GM12878 (cell line): ENCODE measurements at regions not wholly inside any gene's neighbourhood (a gene's known extent, or its start where the extent isn't known, plus 50 kb on each side); places are given as distances from the start of the nearest gene placed in this dataset.

Source experiments
- ATAC-seq: fragments of 200-7000 bp; cut with Tn5 transposase; 3 replicates; pipeline ENCODE4 v1.9.1; 2020; ENCODE audit warnings: mild to moderate bottlenecking, moderate library complexity
- BruUV-seq: library from RNA; stranded (reverse); fragments of 400-500 nt; replicated peaks from 2 replicates; lab custom pipeline; 2021; lab: Mats Ljungman, UMichigan
- CTCF ChIA-PET: fragments of 300-600 bp; sonication (Branson Sonifier 250); formaldehyde crosslinking; extraction: SDS; loops from one replicate; lab custom pipeline; 2021; ENCODE audit warnings: inconsistent platforms; lab: Yijun Ruan, JAX
- POLR2A ChIA-PET: fragments of 350-600 bp; formaldehyde crosslinking; extraction: SDS; loops from one replicate; lab custom pipeline; 2021; ENCODE audit warnings: inconsistent platforms; lab: Charles Lee
- RAD21 ChIA-PET: fragments of 300-600 bp; sonication (Branson Sonifier 250); formaldehyde crosslinking; loops from one replicate; lab custom pipeline; 2023; ENCODE audit warnings: antibody characterized with exemption; ENCODE audit not compliant: unreplicated experiment; lab: Charles Lee
- SMC1A ChIA-PET: fragments of 300-600 bp; sonication (Branson Sonifier 250); formaldehyde crosslinking; loops from one replicate; lab custom pipeline; 2023; ENCODE audit not compliant: unreplicated experiment, uncharacterized antibody; lab: Charles Lee
- DNase-seq: peaks from one replicate; pipeline ENCODE4 v3.0.0-alpha.2; 2011; ENCODE audit warnings: low read depth, low spot score
- FAIRE-seq: peaks from 3 replicates; lab custom pipeline; 2011; peaks lifted over from hg19 to GRCh38; lab: Jason Lieb, UNC
- H2AFZ ChIP-seq: 2 replicates; pipeline ENCODE4 v1.6.0; 2011; ENCODE audit warnings: low read depth, low read length, control low read depth; ENCODE audit not compliant: control insufficient read depth
- H3K27ac ChIP-seq: 2 replicates; pipeline ENCODE4 v1.5.1; 2011; ENCODE audit warnings: control low read depth; ENCODE audit not compliant: control insufficient read depth, insufficient read depth
- H3K27me3 ChIP-seq, 2 experiments: replicated peaks in 1 of 2; 2 replicates each; pipeline versions ENCODE4 v1.6.0 to v1.6.1; 2011; ENCODE audit warnings: low read length in 1 of 2; ENCODE audit not compliant: control insufficient read depth in 2 of 2, insufficient read depth in 2 of 2
- H3K36me3 ChIP-seq, 2 experiments: 2 replicates each; pipeline ENCODE4 v1.5.1; 2011; ENCODE audit warnings: low read length in 1 of 2; ENCODE audit not compliant: control insufficient read depth in 2 of 2, insufficient read depth in 2 of 2
- H3K4me1 ChIP-seq: 2 replicates; pipeline ENCODE4 v1.6.1; 2011; ENCODE audit warnings: mild to moderate bottlenecking, low read length, moderate library complexity, mixed read lengths; ENCODE audit not compliant: control insufficient read depth, insufficient read depth
- H3K4me2 ChIP-seq: 2 replicates; pipeline ENCODE4 v1.6.0; 2011; ENCODE audit warnings: control low read depth; ENCODE audit not compliant: control insufficient read depth, insufficient read depth
- H3K4me3 ChIP-seq: fragments of 200-600 bp; sonication (generic); 2 replicates; pipeline ENCODE4 v1.5.1; 2016
- H3K79me2 ChIP-seq: 2 replicates; pipeline ENCODE4 v1.6.0; 2011; ENCODE audit warnings: low read length; ENCODE audit not compliant: control insufficient read depth, insufficient read depth
- H3K9ac ChIP-seq: 2 replicates; pipeline ENCODE4 v1.8.0; 2011; ENCODE audit warnings: low read length, control low read depth, mixed read lengths; ENCODE audit not compliant: control insufficient read depth, insufficient read depth
- H3K9me3 ChIP-seq: replicated peaks from 3 replicates; pipeline ENCODE4 v1.5.1; 2011; ENCODE audit warnings: mild to moderate bottlenecking, low read length; ENCODE audit not compliant: control insufficient read depth, insufficient read depth
- H4K20me1 ChIP-seq: 2 replicates; pipeline ENCODE4 v1.6.0; 2011; ENCODE audit not compliant: control insufficient read depth, insufficient read depth
- POLR2AphosphoS5 ChIP-seq: IDR thresholded peaks from 2 replicates; pipeline ENCODE4 v1.6.1; 2011; ENCODE audit warnings: mild to moderate bottlenecking, low read length, inconsistent platforms
- SREBF2 ChIP-seq: IDR thresholded peaks from 2 replicates; pipeline ENCODE4 v1.6.1; 2012; ENCODE audit warnings: mild to moderate bottlenecking, low read length
- WGBS: methylation state at CpG from one replicate; pipeline ENCODE4 v1.1.6; 2016; ENCODE audit warnings: low lambda C conversion rate; ENCODE audit not compliant: insufficient replicate concordance, insufficient coverage; ENCODE audit errors: missing lambda C conversion rate; 5-methylcytosine and 5-hydroxymethylcytosine counted together
- in situ Hi-C: fragments of 300-500 bp; cut with MboI; formaldehyde crosslinking; loops from 9 replicates; pipeline ENCODE4 v1.14.3; 2018; ENCODE audit warnings: mixed read lengths
- intact Hi-C: fragments of 100-400 bp; cut with micrococcal nuclease; formaldehyde crosslinking; loops from one replicate; pipeline ENCODE4 v1.14.2; 2022; ENCODE audit not compliant: unreplicated experiment
- TF ChIP-seq, protein P1 (sequence below): IDR thresholded peaks from 2 replicates; pipeline ENCODE4 v1.6.1; 2012; ENCODE audit warnings: low read depth, low read length, improper control_type of control experiment
- TF ChIP-seq, protein P2 (sequence below): fragments of 450-650 bp; IDR thresholded peaks from 2 replicates; pipeline ENCODE4 v1.6.1; 2016; ENCODE audit warnings: mild to moderate bottlenecking, moderate library complexity, borderline replicate concordance

DNA sequence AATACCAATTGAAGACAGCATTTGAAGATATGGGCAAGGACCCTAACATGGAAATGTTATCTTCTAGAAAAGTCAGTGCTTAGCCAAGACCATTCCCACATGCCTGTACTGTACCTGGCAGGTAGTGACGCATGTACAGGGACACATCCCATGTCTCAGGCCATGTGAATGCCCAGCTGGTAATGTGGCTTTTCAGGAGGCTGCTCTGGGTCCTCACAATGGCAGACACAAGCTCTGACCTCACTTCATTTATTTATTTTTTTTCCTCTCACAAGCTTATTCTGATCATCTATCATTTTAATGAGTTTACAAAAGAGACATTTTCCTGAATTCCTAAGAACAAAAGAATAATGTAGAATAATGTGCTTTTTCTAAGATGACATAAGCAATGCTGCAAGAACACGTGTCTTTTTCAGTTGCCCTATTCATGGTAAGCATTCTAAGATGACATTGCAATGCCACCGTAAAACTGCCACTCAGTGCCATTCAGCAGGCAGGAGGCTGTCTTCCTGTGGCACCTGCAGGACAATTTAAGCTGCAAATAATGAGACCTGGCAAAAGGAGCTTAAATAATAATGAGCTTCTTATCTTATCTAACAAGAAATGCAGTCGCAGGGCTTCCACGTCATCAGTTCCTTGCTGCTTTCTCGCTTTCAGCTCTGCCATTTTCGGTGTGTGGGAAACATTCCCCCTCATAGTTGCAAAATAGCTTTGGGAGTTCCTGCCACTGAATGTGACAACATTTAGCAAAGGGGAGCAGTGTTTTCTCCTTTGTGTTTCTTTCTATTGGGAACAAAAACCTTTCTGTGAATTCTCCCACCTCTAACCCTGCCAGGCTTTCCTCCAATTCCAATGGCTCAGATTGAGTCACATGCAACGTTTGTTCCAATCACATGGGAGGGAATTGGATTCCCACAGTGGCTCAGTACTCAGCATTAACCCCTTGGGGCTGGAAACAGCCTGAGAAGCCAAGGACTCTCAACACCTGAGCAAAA is 113.0 kb downstream of the SEC23IP start:
- Histone ChIP-seq H2AFZ (no peak overlapping the region), H3K9me3 (no peaks in the 10 kb centered on the region), H4K20me1 (no peaks in the 10 kb centered on the region), H3K4me2 (no peak overlapping the region), H3K4me3 (no peak overlapping the region), H3K4me1 (no peaks in the 10 kb centered on the region), H3K27me3 (no peaks in the 10 kb centered on the region), H3K9ac (no peak overlapping the region), H3K79me2 (no peaks in the 10 kb centered on the region), H3K27ac (no peak overlapping the region), H3K36me3 (no peaks in the 10 kb centered on the region)
- WGBS = 22% methylated on average over 8 of the region's 8 CpGs
- TF ChIP-seq, protein P1, sequence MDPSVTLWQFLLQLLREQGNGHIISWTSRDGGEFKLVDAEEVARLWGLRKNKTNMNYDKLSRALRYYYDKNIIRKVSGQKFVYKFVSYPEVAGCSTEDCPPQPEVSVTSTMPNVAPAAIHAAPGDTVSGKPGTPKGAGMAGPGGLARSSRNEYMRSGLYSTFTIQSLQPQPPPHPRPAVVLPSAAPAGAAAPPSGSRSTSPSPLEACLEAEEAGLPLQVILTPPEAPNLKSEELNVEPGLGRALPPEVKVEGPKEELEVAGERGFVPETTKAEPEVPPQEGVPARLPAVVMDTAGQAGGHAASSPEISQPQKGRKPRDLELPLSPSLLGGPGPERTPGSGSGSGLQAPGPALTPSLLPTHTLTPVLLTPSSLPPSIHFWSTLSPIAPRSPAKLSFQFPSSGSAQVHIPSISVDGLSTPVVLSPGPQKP = no peak
- TF ChIP-seq SREBF2 = no peak
- no peak for TF ChIP-seq POLR2AphosphoS5
- TF ChIP-seq, protein P2, sequence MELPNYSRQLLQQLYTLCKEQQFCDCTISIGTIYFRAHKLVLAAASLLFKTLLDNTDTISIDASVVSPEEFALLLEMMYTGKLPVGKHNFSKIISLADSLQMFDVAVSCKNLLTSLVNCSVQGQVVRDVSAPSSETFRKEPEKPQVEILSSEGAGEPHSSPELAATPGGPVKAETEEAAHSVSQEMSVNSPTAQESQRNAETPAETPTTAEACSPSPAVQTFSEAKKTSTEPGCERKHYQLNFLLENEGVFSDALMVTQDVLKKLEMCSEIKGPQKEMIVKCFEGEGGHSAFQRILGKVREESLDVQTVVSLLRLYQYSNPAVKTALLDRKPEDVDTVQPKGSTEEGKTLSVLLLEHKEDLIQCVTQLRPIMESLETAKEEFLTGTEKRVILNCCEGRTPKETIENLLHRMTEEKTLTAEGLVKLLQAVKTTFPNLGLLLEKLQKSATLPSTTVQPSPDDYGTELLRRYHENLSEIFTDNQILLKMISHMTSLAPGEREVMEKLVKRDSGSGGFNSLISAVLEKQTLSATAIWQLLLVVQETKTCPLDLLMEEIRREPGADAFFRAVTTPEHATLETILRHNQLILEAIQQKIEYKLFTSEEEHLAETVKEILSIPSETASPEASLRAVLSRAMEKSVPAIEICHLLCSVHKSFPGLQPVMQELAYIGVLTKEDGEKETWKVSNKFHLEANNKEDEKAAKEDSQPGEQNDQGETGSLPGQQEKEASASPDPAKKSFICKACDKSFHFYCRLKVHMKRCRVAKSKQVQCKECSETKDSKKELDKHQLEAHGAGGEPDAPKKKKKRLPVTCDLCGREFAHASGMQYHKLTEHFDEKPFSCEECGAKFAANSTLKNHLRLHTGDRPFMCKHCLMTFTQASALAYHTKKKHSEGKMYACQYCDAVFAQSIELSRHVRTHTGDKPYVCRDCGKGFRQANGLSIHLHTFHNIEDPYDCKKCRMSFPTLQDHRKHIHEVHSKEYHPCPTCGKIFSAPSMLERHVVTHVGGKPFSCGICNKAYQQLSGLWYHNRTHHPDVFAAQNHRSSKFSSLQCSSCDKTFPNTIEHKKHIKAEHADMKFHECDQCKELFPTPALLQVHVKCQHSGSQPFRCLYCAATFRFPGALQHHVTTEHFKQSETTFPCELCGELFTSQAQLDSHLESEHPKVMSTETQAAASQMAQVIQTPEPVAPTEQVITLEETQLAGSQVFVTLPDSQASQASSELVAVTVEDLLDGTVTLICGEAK = no peak
- in situ Hi-C loops = no loop called here
- ChIA-PET CTCF (interaction anchor here (0.7 kb wide), 1 partner anchor 1047 kb away, joined by 3 read pairs; no protein-coding TSS in a partner anchor), POLR2A (no interaction called here), SMC1A (interaction anchor here (1.5 kb wide), 1 partner anchor 12 kb away, joined by 3 read pairs; no protein-coding TSS in a partner anchor), RAD21 (no interaction called here)
- DNase-seq = no peak
- ATAC-seq = no peak
- no peak for FAIRE-seq
- no TSS peak for BruUV-seq
- intact Hi-C loops = no loop called here
